Epithelial cell of esophagus (primary cell): ENCODE measurements at regions not wholly inside any gene's neighbourhood (a gene's known extent, or its start where the extent isn't known, plus 50 kb on each side); places are given as distances from the start of the nearest gene placed in this dataset.
"Not testable (repeated sequence)": the region's sequence is repeated elsewhere in the genome, so short reads cannot be mapped to it uniquely, and the experiment has no call there.

Experiments used
- DNase-seq: peaks from one replicate; pipeline ENCODE4 v3.0.0; 2010; ENCODE audit warnings: low read depth
- H3K4me3 ChIP-seq: 2 replicates; pipeline ENCODE4 v1.5.1; 2011; ENCODE audit warnings: mild to moderate bottlenecking, low read length, control low read depth
- TF ChIP-seq, protein P1 (sequence below): IDR thresholded peaks from 2 replicates; pipeline ENCODE4 v1.5.1; 2011; ENCODE audit warnings: low read depth, mild to moderate bottlenecking, low read length, control low read depth, inconsistent platforms; ENCODE audit not compliant: insufficient read depth; ENCODE audit errors: missing control alignments

DNA sequence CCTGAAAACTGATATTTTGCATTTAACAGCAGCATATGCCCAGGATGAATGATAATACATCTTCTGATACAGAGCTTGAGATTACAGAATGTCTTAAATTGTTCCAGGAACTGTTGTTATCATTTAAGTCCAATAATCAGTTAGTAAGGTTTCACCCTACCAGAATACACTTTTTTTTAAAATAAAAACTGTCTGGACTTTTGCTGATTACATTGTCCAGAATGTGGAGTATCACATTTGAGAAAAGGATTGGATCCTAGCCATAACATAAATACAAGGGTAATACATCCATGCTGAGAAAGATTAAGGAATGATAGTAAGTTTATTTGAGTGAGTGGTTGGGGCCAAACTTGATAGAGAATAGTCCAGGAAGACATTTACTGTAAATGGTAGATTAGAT lies 71.0 kb downstream of the SEPTIN7 start:
- no peak overlapping the region for H3K4me3 ChIP-seq
- TF ChIP-seq, protein P1, sequence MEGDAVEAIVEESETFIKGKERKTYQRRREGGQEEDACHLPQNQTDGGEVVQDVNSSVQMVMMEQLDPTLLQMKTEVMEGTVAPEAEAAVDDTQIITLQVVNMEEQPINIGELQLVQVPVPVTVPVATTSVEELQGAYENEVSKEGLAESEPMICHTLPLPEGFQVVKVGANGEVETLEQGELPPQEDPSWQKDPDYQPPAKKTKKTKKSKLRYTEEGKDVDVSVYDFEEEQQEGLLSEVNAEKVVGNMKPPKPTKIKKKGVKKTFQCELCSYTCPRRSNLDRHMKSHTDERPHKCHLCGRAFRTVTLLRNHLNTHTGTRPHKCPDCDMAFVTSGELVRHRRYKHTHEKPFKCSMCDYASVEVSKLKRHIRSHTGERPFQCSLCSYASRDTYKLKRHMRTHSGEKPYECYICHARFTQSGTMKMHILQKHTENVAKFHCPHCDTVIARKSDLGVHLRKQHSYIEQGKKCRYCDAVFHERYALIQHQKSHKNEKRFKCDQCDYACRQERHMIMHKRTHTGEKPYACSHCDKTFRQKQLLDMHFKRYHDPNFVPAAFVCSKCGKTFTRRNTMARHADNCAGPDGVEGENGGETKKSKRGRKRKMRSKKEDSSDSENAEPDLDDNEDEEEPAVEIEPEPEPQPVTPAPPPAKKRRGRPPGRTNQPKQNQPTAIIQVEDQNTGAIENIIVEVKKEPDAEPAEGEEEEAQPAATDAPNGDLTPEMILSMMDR: no peak
- no peak for DNase-seq

- H3K4me3 ChIP-seq: no peak overlapping the region
- no peak for DNase-seq
- TF ChIP-seq, protein P1: no peak
Measured at GRCh38 chr7:35874886-35875285, 74.0 kb downstream of the SEPTIN7 start.

DNA sequence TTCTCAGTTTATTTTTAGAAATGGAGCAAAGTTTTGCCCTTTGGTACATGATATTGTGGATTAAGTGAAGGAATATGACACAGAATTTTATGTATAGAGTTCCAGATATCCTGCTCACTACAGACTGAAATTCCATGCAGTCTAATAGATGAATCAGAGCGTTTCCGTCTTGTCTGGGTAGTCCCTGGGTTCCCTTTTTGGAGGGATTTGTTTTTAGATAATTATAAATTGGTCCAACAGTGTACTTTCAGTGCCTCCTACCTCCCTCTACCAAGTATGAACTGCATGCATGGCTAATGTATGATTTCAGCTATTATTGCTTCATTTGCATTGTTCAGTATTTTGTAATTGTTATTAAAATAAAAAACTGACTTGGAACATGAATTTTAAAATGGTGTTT lies 74.4 kb downstream of the SEPTIN7 start:
- TF ChIP-seq, protein P1: no peak
- DNase-seq: peak; percentile 3
- no peak overlapping the region for H3K4me3 ChIP-seq

DNA sequence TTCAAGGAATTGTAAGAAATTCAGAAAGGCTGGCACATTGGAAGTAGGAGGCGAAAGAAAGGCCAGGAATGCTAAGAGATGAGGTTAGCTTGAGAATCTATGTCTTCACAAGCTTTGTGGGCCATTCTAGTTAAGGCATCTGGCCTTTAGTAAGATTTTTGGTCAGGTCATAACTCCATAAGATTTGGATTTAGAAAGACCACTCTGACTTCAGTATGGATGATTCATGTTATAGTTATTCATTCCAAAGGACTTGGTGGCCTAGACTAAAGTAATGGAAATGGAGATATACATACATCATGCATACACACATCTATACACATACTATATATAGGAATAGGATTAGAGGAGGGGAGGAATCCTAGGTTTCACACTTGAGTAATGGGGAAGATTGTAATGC lies 77.5 kb downstream of the SEPTIN7 start:
- no peak overlapping the region for H3K4me3 ChIP-seq
- TF ChIP-seq, protein P1: no peak
- no peak for DNase-seq

GRCh38 chr7:35887430-35887829 lies 86.6 kb downstream of the SEPTIN7 start:
- not testable (repeated sequence) for H3K4me3 ChIP-seq, DNase-seq

DNA sequence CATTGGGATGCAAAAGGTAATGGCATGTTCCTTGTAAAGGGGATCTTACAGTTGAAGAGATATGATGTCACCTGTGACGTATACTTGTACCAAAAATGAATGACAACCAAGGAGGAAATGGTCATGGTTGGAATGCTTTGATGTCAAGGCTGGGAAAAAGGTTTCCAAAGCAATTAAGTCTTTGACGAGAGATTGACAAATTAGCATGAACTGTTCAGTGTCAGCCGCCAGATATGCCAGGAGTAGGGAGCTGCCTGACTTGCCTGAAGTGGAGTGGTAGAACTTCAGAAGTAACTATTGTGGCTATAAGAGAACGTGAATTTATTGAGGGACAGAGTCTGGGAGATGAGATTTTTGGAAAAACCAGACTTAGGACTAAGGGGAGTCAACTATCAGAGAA lies 88.1 kb downstream of the SEPTIN7 start:
- TF ChIP-seq, protein P1: no peak
- no peak overlapping the region for H3K4me3 ChIP-seq

GRCh38 chr7:35889870-35890269 lies 89.0 kb downstream of the SEPTIN7 start:
- DNase-seq: no peak
- TF ChIP-seq, protein P1: no peak
- H3K4me3 ChIP-seq: no peak overlapping the region

More for the DNA sequence above, 88.1 kb downstream of the SEPTIN7 start:
- DNase-seq: no peak
